A549 (cell line): ENCODE measurements at regions not wholly inside any gene's neighbourhood (a gene's known extent, or its start where the extent isn't known, plus 50 kb on each side); places are given as distances from the start of the nearest gene placed in this dataset.

Experiments used
- CBX8 ChIP-seq: fragments of 200-600 bp; sonication (generic); IDR thresholded peaks from 2 replicates; pipeline ENCODE4 v1.6.1; 2016
- EHF ChIP-seq: fragments of 250-450 bp; sonication (Bioruptor Pico); IDR thresholded peaks from 2 replicates; pipeline ENCODE4 v1.5.0; 2020; ENCODE audit warnings: mild to moderate bottlenecking
- EP300 ChIP-seq, 2 experiments: fragments of >200 bp; sonication (Bioruptor Twin); formaldehyde crosslinking; IDR thresholded peaks; 2 replicates in 1 of 2; 3 replicates in 1 of 2; pipeline ENCODE4 v1.6.1; 2016 to 2017
- HEYL ChIP-seq: fragments of 250-450 bp; sonication (Bioruptor Pico); IDR thresholded peaks from 2 replicates; pipeline ENCODE4 v1.8.0; 2021; ENCODE audit warnings: mild to moderate bottlenecking, moderate library complexity
- POLR2A ChIP-seq: IDR thresholded peaks from 2 replicates; pipeline ENCODE4 v1.6.1; 2012; ENCODE audit warnings: mild to moderate bottlenecking, low read length
- RARB ChIP-seq: fragments of 250-450 bp; sonication (Bioruptor Pico); IDR thresholded peaks from 2 replicates; pipeline ENCODE4 v1.8.0; 2021; ENCODE audit warnings: mild to moderate bottlenecking, moderate library complexity
- SREBF2 ChIP-seq: fragments of 450-650 bp; IDR thresholded peaks from 2 replicates; pipeline ENCODE4 v1.6.1; 2014; ENCODE audit warnings: mild to moderate bottlenecking, moderate library complexity
- ZC3H11A ChIP-seq: fragments of 450-650 bp; IDR thresholded peaks from 2 replicates; pipeline ENCODE4 v1.6.1; 2014; ENCODE audit warnings: antibody characterized with exemption, mild to moderate bottlenecking
- TF ChIP-seq, protein P1 (sequence below): fragments of >200 bp; sonication (Bioruptor Twin); formaldehyde crosslinking; IDR thresholded peaks from 3 replicates; pipeline ENCODE4 v1.5.1; 2016
- TF ChIP-seq, protein P2 (sequence below): fragments of 250-450 bp; sonication (Bioruptor Pico); IDR thresholded peaks from 2 replicates; pipeline ENCODE4 v1.5.0; 2021; ENCODE audit warnings: mild to moderate bottlenecking, moderate library complexity, borderline replicate concordance
- TF ChIP-seq, protein P3 (sequence below): fragments of 200-600 bp; sonication (generic); IDR thresholded peaks from 2 replicates; pipeline ENCODE4 v1.6.1; 2016; ENCODE audit warnings: antibody characterized with exemption, mild to moderate bottlenecking, moderate library complexity
- TF ChIP-seq, protein P4 (sequence below): fragments of >200 bp; sonication (Bioruptor Twin); formaldehyde crosslinking; IDR thresholded peaks from 3 replicates; pipeline ENCODE4 v1.6.1; 2016

DNA sequence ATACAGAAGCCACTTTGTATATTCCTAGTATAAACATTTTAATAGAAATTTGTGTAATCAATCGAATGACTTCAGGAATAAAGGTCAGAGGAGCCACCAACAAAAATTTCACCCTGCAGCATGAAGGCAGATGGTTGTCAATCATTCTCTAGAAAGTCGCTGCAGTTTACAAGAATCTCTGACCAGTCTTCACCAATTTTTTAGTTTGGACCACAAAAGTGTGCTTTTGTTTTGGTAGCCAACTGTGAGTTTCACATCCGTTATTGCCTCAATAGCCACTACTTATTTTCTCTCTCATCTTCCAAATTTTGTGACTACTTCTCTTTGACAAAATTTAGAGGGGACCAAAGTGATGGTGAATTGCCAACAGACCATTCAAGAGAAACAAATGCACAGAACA is 1155.6 kb downstream of the AMY1C start:
- TF ChIP-seq, protein P1, sequence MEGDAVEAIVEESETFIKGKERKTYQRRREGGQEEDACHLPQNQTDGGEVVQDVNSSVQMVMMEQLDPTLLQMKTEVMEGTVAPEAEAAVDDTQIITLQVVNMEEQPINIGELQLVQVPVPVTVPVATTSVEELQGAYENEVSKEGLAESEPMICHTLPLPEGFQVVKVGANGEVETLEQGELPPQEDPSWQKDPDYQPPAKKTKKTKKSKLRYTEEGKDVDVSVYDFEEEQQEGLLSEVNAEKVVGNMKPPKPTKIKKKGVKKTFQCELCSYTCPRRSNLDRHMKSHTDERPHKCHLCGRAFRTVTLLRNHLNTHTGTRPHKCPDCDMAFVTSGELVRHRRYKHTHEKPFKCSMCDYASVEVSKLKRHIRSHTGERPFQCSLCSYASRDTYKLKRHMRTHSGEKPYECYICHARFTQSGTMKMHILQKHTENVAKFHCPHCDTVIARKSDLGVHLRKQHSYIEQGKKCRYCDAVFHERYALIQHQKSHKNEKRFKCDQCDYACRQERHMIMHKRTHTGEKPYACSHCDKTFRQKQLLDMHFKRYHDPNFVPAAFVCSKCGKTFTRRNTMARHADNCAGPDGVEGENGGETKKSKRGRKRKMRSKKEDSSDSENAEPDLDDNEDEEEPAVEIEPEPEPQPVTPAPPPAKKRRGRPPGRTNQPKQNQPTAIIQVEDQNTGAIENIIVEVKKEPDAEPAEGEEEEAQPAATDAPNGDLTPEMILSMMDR, result no peak
- no peak for TF ChIP-seq RARB (CRISPR knock-in tag)
- TF ChIP-seq POLR2A, result no peak
- TF ChIP-seq, protein P2, sequence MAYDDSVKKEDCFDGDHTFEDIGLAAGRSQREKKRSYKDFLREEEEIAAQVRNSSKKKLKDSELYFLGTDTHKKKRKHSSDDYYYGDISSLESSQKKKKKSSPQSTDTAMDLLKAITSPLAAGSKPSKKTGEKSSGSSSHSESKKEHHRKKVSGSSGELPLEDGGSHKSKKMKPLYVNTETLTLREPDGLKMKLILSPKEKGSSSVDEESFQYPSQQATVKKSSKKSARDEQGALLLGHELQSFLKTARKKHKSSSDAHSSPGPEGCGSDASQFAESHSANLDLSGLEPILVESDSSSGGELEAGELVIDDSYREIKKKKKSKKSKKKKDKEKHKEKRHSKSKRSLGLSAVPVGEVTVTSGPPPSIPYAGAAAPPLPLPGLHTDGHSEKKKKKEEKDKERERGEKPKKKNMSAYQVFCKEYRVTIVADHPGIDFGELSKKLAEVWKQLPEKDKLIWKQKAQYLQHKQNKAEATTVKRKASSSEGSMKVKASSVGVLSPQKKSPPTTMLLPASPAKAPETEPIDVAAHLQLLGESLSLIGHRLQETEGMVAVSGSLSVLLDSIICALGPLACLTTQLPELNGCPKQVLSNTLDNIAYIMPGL (CRISPR knock-in tag), result no peak
- TF ChIP-seq ZC3H11A, result no peak
- TF ChIP-seq, protein P3, sequence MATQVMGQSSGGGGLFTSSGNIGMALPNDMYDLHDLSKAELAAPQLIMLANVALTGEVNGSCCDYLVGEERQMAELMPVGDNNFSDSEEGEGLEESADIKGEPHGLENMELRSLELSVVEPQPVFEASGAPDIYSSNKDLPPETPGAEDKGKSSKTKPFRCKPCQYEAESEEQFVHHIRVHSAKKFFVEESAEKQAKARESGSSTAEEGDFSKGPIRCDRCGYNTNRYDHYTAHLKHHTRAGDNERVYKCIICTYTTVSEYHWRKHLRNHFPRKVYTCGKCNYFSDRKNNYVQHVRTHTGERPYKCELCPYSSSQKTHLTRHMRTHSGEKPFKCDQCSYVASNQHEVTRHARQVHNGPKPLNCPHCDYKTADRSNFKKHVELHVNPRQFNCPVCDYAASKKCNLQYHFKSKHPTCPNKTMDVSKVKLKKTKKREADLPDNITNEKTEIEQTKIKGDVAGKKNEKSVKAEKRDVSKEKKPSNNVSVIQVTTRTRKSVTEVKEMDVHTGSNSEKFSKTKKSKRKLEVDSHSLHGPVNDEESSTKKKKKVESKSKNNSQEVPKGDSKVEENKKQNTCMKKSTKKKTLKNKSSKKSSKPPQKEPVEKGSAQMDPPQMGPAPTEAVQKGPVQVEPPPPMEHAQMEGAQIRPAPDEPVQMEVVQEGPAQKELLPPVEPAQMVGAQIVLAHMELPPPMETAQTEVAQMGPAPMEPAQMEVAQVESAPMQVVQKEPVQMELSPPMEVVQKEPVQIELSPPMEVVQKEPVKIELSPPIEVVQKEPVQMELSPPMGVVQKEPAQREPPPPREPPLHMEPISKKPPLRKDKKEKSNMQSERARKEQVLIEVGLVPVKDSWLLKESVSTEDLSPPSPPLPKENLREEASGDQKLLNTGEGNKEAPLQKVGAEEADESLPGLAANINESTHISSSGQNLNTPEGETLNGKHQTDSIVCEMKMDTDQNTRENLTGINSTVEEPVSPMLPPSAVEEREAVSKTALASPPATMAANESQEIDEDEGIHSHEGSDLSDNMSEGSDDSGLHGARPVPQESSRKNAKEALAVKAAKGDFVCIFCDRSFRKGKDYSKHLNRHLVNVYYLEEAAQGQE, result no peak
- TF ChIP-seq EP300 (IDR thresholded peaks at IDR 0.05), result no peak
- TF ChIP-seq HEYL, result no peak
- TF ChIP-seq CBX8, result no peak
- TF ChIP-seq EHF (CRISPR knock-in tag), result no peak
- TF ChIP-seq, protein P4, sequence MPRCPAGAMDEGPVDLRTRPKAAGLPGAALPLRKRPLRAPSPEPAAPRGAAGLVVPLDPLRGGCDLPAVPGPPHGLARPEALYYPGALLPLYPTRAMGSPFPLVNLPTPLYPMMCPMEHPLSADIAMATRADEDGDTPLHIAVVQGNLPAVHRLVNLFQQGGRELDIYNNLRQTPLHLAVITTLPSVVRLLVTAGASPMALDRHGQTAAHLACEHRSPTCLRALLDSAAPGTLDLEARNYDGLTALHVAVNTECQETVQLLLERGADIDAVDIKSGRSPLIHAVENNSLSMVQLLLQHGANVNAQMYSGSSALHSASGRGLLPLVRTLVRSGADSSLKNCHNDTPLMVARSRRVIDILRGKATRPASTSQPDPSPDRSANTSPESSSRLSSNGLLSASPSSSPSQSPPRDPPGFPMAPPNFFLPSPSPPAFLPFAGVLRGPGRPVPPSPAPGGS, result no peak
- TF ChIP-seq SREBF2, result no peak
